NCI-H345 treated with DMSO at 0.1 percent for 48 hours (cell line): ENCODE measurements at regions not wholly inside any gene's neighbourhood (a gene's known extent, or its start where the extent isn't known, plus 50 kb on each side); places are given as distances from the start of the nearest gene placed in this dataset.
"Not testable (repeated sequence)": the region's sequence is repeated elsewhere in the genome, so short reads cannot be mapped to it uniquely, and the experiment has no call there.

Experiments used
- DNase-seq: peaks from one replicate; lab custom pipeline; 2025; ENCODE audit not compliant: unreplicated experiment; lab: John Stamatoyannopoulos, UW

GRCh38 chr5:118606940-118607339 lies 381.4 kb downstream of the DTWD2 start:
- DNase-seq, result no peak

DNA sequence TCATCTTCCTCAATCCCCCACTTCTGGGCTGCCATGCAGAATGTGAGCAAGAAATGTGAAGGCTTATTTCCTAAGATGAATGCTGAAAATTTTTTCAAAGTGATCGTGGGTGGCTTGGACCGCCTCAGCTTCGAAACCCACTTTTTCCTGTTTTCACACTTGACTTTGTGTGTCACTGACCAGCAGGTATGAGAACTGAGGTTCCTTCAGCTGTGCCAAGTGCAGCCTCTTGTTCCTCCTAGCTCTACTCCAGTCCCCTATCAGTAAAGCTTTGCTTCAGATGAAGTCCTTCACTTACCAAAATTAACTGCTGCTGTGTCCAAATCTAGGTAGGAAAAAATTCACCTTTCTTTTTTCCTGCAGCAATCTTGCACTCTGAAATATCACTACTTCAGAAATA lies 382.6 kb downstream of the DTWD2 start:
- no peak for DNase-seq

DNA sequence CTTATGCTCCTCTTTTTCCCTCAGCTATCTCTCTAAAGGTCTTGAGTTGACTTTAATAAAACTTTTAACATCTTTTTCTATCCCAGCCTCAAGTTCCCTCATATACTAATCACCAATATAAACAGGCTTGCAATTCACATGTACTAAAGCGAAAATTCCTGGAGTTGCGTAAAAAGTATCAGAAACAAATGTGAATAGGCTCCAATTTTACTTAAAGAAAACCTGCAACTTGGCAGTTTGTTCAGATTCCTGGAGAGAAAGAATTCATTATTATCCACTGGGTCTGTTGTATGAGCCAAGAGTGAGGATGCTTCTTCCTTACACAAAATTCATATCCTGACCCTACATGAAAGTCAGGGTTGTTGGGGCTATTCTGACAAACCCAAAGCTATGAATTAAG lies 384.2 kb downstream of the DTWD2 start:
- no peak for DNase-seq

DNA sequence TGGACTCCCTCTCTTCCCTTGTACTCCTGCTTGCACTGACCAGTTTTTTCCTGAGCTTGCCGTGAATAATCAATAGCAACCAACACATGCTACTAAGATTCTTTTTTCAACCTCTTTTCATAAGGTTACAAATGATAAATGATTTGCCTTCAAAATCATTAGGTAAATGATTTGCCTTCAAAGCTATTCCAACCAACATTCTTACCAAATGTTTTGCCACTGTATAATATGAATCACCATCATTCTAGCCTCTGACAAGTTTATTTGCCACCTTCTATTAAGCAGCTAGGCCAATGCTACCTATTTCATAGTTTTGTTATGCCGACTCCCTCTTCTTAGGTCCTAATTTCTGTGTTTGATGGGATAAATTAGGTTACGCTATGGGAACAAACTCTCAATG lies 385.1 kb downstream of the DTWD2 start:
- DNase-seq, result no peak

DNA sequence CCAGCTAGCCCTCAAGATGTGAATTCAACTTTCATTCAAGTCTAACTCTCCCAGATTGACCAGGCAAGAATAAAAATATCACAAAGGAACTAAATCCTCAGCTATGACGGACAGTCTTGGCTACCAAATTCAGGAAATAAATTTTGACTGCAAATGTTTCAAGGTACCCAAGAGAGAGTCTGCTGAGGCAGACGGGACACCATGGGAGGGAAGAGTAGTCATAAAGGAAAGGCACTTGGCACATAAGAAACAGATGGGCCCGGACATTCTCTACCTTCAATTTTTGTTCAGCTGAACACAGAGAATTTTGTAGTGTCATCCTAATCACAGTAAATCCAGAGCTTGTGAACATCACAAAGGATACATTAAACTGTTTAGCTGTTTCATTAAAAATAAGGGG lies 390.0 kb downstream of the DTWD2 start:
- DNase-seq, result no peak

DNA sequence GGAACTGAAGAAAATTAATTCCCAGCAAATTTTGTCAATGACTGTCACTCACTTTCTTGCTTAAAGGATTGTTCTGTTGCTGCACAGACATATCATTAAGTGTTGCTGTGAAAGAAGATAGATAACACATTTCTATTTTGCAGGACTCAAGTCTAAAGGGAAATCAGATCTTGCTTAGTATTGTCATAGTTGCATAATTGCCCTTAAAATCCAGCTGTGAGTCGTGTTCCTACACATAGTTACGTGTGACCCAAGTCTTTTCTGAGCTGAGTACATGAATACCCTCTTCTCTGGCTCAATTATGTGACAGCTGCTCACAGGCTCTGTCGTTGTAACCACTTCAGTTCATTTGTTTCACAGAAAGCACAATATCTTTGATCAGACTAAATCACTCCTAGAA lies 390.8 kb downstream of the DTWD2 start:
- no peak for DNase-seq

DNA sequence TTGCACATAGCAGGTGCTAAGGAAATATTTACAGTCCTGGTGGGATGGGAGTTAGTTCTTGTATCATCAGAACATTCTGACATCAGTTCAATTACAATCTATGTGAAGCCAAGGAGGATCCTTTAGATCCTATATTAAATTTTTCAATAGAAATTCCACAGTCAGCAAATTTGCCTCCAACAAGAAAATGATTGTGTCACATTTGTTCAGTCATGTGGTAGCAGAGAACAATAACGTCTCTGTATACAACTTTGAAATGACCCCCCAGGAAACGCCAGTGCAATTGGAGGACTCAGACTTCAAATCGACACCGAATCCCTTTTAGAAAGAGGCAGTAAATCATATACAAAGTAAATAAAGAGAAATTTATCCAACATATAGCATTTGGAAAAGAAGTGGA lies 392.1 kb downstream of the DTWD2 start:
- DNase-seq, result no peak

GRCh38 chr5:118593003-118593328 lies 395.4 kb downstream of the DTWD2 start:
- no peak for DNase-seq

DNA sequence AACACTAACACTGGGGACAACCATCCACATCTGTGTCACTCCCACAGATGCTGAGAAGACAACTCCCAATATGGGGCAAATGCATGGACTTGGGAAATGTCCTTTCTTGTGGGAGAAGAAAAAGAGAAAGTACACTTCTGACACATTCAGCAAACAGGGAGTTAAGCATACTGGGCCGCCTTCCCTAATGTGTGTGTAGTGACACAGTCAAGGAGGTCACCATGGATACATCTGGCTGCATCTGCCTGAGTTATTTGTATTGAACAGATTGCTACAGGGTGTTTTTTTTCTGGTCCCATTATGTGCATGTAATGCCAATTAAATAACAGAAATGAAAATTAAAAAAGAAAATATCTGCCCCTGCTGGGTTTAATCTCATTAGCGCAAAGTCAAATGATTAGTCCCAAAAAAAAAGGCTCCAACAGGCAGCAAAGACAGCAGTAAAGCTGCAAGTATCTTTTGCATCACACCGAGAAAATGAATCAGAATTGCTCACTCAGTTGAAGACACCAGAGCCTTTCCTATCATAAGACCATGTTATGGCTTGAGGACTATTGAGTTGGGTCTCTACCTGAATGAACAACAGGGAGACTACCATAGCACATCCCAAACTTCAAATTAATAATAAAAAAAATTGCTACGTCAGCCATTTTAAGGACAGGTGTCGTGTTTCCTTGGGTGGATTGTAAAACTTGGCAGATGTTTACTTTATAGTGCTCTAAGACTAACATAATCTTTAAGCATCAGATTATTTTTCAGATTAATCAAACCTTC lies 395.9 kb downstream of the DTWD2 start:
- no peak for DNase-seq

DNA sequence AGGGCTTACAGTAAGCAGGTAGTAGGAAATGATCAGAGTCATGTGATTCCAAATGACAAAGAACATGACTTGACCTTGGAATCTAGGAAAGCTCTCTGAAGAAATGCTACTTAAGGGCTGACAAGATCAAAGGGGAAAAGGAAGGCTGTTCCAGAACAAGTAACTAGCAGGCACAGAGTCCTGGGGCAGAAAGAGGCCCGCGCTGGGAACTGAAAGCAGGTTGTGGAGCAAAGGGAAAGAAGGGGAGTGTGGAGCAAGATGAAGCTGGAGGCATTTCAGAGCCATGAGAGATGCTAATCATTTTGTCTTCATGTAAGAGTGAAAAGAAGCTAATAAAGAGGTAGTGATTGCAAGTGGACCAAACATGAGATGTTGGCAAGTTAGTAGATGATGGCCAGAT lies 397.5 kb downstream of the DTWD2 start:
- DNase-seq, result no peak

GRCh38 chr5:118580949-118581348 lies 407.4 kb downstream of the DTWD2 start:
- DNase-seq, result no peak

- no peak for DNase-seq
Observed at GRCh38 chr5:118578093-118578492, 410.3 kb downstream of the DTWD2 start.

- DNase-seq, result no peak
Observed at GRCh38 chr5:118577621-118578020, 410.7 kb downstream of the DTWD2 start.

DNA sequence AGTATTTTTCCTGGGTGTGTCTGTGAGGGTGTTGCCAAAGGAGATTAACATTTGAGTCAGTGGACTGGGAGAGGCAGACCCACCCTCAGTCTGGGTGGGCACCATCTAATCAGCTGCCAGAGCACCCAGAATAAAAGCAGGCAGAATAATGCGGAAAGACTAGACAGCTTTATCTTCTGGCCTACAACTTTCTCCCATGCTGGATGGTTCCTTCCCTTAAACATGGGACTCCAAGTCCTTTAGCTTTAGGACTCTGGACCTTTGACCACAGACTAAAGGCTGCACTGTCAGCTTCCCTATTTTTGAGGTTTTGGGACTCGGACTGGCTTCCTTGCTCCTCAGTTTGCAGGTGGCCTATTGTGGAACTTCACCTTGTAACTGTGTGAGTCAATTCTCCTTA lies 418.1 kb downstream of the DTWD2 start:
- DNase-seq, result not testable (repeated sequence)

DNA sequence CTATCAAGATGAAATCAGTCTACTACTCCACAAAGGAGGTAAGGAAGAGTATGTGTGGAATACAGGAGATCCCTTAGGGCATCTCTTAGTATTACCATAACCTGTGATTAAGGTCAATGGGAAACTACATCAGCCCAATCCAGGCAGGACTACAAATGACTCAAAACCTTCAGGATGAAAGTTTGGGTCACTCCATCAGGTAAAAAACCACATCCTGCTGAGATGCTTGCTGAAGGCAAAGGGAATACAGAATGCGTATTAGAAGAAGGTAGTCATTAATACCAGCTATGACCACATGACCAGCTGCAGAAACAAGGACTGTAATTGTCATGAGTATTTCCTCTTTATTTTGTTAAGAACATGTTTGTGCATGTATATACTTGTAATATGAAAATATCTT lies 418.8 kb downstream of the DTWD2 start:
- DNase-seq, result not testable (repeated sequence)

- no peak for DNase-seq
Observed at GRCh38 chr5:118565335-118565971, 422.9 kb downstream of the DTWD2 start.

GRCh38 chr5:118561971-118562370 lies 426.4 kb downstream of the DTWD2 start:
- no peak for DNase-seq

GRCh38 chr5:118561235-118561634 lies 427.1 kb downstream of the DTWD2 start:
- DNase-seq, result no peak

DNA sequence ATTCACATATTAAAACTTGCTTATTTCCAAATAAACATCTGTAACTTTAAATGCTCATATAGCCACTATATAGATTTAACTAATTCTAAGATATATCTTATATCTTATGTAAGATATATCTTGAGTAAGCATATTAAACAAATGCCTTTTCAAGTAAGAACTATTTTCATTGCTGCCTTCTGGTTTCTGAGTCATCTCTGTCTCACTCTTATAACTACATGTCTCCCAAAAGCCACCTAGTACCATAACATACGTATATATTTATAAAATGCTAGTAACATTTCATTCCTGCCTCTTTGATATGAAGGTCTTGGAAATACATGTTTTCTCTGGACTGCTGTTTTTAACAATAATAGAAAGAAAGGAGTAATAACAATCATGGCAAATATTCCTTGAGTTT lies 429.5 kb downstream of the DTWD2 start:
- no peak for DNase-seq

DNA sequence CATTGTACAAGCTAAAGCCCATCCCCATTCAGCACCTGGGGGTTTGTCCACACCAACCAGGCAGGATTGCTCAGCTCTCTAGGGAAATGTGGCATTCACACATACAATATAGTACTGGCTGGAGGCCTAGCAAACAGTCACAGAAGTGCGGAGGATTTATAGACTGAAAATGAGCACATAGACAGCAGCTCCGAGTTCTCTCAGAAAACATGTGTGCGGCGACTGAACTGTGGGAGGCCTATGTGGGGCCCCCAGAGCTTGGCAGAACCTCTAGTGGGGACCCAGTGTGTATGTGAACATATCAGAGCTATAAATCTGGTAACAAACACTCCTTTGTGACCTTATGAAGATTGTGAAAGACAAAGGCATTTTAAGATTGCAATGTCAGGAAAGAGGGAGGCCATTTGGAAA lies 431.1 kb downstream of the DTWD2 start:
- no peak for DNase-seq

- DNase-seq, result no peak
Observed at GRCh38 chr5:118556792-118557191, 431.6 kb downstream of the DTWD2 start.

DNA sequence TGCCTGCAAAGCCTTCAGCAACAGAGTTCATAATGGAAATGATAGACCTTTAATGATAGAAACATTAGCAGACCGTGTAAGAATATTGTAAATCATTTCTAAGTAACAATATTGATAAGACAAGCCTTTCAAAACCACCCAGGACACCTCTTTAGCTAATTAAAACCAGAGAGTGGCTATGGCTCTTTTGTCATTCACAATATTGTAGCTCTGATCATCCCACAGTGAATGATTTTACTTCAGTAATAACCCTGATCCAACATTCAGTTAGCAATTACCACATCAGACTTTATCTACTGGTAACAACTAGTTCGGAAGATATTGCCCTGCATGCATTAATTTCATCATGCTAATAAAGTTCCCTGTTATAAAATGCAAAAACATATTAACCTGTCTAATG lies 432.6 kb downstream of the DTWD2 start:
- no peak for DNase-seq

DNA sequence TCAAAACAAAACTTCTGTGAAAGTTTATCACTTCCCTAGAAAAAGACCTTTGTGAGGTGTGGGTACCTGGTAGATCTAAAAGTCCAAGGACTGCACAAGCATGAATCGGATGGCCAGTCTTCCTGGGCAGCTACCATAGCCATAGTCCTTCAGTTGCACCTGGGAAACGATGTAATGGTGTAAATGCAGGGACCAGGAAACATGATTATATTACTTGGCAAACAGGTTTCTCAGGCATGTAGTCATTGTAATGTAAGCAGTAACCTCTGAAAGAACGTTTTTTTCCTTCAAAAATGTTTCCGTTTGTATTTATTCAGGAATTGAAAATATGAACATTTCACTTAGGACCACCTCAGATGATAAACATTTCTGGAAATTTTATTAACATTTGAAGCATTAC lies 433.4 kb downstream of the DTWD2 start:
- DNase-seq, result no peak
